ENCODE measurements at regions not wholly inside any gene's neighbourhood (a gene's known extent, or its start where the extent isn't known, plus 50 kb on each side); places are given as distances from the start of the nearest gene placed in this dataset.
"Not testable (repeated sequence)": the region's sequence is repeated elsewhere in the genome, so short reads cannot be mapped to it uniquely, and the experiment has no call there.

DNA sequence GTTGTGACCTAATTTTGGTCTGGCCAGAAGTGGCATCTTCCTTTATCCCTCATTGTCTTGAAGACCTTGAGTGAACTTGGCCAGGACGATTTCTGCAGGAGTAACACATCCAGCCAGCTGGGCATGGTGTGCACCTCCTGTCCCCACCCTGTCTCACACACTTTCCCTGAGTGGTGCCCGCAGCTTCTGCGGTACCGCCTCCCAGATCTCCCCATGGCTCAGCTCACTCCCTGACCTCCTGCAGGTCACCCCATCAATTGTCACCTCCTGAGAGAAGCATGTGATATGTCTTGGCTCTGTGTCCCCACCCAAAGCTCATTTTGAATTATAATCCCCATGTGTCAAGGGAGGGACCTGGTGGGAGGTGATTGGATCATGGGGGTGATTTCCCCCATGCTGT lies 50.2 kb upstream of the TP53I11 start:
- FAIRE-seq (no peak), DNase-seq (ENCODE audit: insufficient read length, low spot score) (no peak)
- TF ChIP-seq POU2F2 (IDR thresholded peaks at IDR 0.05; ENCODE audit: low read depth, low read length) = no peak
- TF ChIP-seq POLR2AphosphoS5 (IDR thresholded peaks at IDR 0.05; ENCODE audit: low read depth, low read length) = no peak
- no peak for TF ChIP-seq POLR2A (IDR thresholded peaks at IDR 0.05; ENCODE audit: low read depth, low read length)
- TF ChIP-seq TAF1 (IDR thresholded peaks at IDR 0.05; ENCODE audit: low read depth, low read length) = no peak
- TF ChIP-seq PAX5 (IDR thresholded peaks at IDR 0.05; ENCODE audit: insufficient read depth, low read length, severe bottlenecking) = no peak
- TF ChIP-seq SPI1 (IDR thresholded peaks at IDR 0.05; ENCODE audit: low read depth, low read length) = no peak

DNA sequence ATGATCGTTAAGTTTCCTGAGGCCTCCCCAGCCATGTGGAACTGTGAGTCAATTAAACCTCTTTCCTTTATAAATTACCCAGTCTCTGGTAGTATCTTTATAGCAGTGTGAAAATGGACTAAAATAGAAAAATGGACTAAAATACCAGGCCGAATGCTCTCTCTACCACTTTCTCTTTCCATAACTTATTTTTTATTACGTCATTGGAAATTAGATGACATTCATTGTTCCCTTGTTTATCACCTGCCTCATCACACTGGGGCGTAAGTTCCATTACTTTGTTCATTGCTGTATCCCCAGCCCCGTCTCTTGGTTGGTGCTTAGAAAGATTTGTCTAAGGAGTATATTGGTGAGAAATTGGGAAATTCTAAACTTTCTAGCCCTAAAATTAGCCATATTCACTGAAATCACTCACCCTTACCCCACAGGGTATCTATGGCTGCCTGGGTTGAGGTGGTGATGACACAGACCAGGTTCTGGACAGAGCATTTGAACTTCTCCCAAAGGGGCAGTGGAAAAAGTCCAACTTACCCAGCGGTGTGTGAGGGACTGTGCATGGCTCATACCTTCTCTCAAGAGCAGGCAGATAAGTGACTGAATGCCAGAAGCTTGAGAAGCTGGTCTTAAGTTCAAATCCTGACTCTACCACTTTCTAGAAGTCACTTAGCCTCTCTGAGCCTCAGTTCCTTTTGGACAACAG lies 50.9 kb upstream of the TP53I11 start:
- no peak for TF ChIP-seq SPI1 (IDR thresholded peaks at IDR 0.05; ENCODE audit: low read depth, low read length)
- DNase-seq (ENCODE audit: insufficient read length, low spot score) = no peak
- FAIRE-seq = no peak

DNA sequence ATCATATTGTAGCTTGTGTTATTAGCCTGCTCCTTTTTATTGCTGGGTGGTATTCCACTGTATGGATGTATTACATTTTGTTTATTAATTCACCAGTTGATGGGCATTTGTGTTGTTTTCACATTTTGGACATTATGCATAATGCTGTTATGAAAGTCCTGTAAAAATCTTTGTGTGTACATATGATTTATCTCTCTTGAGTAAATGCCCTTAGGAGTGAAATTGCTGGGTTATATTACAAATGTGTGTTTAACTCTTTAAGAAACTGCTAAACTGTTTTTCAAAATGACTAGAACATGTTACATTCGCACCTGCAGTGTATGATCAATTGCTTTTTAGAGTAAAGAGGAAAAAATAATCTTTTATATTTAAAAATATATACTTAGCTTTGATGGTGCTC lies 54.4 kb upstream of the TP53I11 start:
- no peak for DNase-seq (ENCODE audit: insufficient read length, low spot score)
- no peak for FAIRE-seq
- TF ChIP-seq TAF1 (IDR thresholded peaks at IDR 0.05; ENCODE audit: low read depth, low read length) (no peak), SPI1 (IDR thresholded peaks at IDR 0.05; ENCODE audit: low read depth, low read length) (no peak)

DNA sequence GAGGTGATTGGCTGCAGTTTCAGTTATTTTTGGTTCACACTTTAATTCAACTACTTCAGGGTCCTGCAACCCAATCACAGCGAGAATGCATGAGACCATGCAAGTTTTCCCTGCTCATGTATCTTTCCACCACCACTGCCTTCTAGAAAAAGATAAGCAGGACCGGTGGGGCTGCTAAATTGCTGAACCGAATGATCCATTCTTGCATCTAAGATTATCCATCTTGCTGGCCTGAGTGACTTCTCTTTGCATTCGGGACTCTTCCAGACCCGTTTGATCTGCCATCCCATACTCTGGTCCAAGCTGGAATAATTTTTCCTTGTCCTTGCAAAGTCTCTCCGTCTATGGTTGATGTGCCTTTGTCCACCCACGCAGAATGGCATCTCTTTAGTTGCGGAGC lies 56.3 kb upstream of the TP53I11 start:
- no peak for DNase-seq (ENCODE audit: insufficient read length, low spot score)
- TF ChIP-seq SPI1 (IDR thresholded peaks at IDR 0.05; ENCODE audit: low read depth, low read length) (no peak), TAF1 (IDR thresholded peaks at IDR 0.05; ENCODE audit: low read depth, low read length) (no peak), POLR2A (IDR thresholded peaks at IDR 0.05; ENCODE audit: low read depth, low read length) (no peak), PAX5 (IDR thresholded peaks at IDR 0.05; ENCODE audit: insufficient read depth, low read length, severe bottlenecking) (no peak), POLR2AphosphoS5 (IDR thresholded peaks at IDR 0.05; ENCODE audit: low read depth, low read length) (no peak), POU2F2 (IDR thresholded peaks at IDR 0.05; ENCODE audit: low read depth, low read length) (no peak)
- no peak for FAIRE-seq

DNA sequence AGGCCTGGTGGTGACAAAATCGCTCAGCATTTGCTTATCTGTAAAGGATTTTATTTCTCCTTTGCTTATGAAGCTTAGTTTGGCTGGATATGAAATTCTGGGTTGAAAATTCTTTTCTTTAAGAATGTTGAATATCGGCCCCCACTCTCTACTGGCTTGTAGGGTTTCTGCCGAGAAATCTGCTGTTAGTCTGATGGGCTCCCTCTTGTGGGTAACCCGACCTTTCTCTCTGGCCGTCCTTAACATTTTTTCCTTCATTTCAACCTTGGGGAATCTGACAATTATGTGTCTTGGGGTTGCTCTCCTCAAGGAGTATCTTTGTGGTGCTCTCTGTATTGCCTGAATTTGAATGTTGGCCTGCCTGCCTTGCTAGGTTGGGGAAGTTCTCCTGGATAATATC lies 65.3 kb upstream of the TP53I11 start:
- DNase-seq (ENCODE audit: insufficient read length, low spot score); FAIRE-seq: not testable (repeated sequence)

DNA sequence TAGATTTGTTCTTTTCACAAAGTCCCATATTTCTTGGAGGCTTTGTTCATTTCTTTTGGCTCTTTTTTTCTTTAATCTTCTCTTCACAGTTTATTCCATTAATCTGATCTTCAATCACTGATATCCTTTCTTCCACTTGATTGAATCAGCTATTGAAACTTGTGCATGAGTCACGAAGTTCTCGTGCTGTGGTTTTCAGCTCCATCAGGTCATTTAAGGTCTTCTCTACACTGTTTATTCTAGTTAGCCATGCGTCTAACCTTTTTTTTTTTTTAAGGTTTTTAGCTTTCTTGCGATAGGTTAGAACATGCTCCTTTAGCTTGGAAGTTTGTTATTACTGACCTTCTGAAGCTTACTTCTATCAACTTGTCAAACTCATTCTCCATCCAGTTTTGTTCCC lies 65.8 kb upstream of the TP53I11 start:
- DNase-seq (ENCODE audit: insufficient read length, low spot score); FAIRE-seq: not testable (repeated sequence)

DNA sequence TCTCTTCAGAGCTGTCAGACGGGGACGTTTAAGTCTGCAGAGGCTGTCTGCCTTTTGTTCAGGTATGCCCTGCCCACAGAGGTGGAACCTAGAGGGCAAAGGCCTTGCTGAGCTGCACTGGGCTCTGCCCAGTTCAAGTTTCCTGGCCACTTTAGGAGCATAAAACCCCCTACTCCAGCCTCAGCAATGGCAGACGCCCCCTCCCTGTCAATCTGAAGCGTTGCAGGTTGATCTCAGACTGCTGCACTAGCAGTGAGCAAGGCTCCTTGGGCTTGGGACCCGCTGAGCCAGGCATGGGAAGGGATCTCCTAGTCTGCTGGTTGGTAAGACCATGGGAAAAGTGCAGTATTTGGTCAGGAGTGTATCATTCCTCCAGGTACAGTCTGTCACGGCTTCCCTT lies 66.6 kb upstream of the TP53I11 start:
- no peak for FAIRE-seq

DNA sequence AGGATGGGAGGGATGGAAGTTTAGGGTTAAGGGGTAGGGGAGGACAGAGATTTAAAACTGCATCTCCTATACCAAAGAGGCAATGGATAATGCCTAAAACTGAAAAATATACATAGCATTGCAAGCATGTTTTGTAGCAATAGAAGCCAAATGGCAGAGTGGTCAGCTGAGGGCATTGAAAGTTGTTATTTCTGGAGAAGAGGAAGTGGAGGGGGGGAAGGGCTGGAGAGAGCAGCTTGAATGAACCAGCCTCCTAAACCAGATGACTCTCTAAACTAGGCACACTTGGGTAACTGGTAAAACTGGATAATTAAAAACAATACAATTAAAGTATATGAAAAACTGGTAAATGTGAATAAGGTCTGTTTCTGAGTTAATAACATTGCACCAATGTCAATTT lies 70.3 kb upstream of the TP53I11 start:
- no peak for DNase-seq (ENCODE audit: insufficient read length, low spot score)
- no peak for FAIRE-seq
- TF ChIP-seq TAF1 (IDR thresholded peaks at IDR 0.05; ENCODE audit: low read depth, low read length) (no peak), POU2F2 (IDR thresholded peaks at IDR 0.05; ENCODE audit: low read depth, low read length) (no peak), SPI1 (IDR thresholded peaks at IDR 0.05; ENCODE audit: low read depth, low read length) (no peak), PAX5 (IDR thresholded peaks at IDR 0.05; ENCODE audit: insufficient read depth, low read length, severe bottlenecking) (no peak), POLR2A (IDR thresholded peaks at IDR 0.05; ENCODE audit: low read depth, low read length) (no peak), POLR2AphosphoS5 (IDR thresholded peaks at IDR 0.05; ENCODE audit: low read depth, low read length) (no peak)

More for the DNA sequence above, 66.6 kb upstream of the TP53I11 start:
- TF ChIP-seq SPI1 (IDR thresholded peaks at IDR 0.05; ENCODE audit: low read depth, low read length) = no peak
- no peak for TF ChIP-seq TAF1 (IDR thresholded peaks at IDR 0.05; ENCODE audit: low read depth, low read length)
- TF ChIP-seq POLR2A (IDR thresholded peaks at IDR 0.05; ENCODE audit: low read depth, low read length) = no peak
- TF ChIP-seq POLR2AphosphoS5 (IDR thresholded peaks at IDR 0.05; ENCODE audit: low read depth, low read length) = no peak
- TF ChIP-seq PAX5 (IDR thresholded peaks at IDR 0.05; ENCODE audit: insufficient read depth, low read length, severe bottlenecking) = no peak
- TF ChIP-seq POU2F2 (IDR thresholded peaks at IDR 0.05; ENCODE audit: low read depth, low read length) = no peak
- DNase-seq (ENCODE audit: insufficient read length, low spot score) = no peak

DNA sequence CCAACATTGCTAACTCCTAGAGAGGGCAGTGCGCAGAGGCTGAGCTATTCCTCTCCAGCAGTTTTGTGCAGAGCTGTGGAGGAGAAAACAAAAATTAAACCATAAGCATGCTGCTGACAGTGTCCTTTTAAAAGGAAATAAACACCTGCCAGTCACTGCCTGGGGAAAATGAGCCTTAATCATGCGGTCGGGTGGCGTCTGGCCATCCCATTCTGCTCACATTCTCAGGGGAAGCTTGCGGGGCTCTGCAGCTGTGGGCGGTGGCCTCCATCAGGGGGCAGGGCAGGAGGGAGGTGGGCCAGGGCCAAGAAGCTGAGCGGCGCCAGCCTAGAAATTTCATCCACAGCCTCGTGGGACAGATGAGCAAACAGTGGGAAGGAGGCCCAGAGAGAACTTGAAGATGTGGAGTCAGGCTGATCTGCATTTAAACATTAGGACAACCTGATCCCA lies 71.0 kb upstream of the TP53I11 start:
- no peak for DNase-seq (ENCODE audit: insufficient read length, low spot score)
- TF ChIP-seq POLR2A (IDR thresholded peaks at IDR 0.05; ENCODE audit: low read depth, low read length) (no peak), POU2F2 (IDR thresholded peaks at IDR 0.05; ENCODE audit: low read depth, low read length) (no peak), PAX5 (IDR thresholded peaks at IDR 0.05; ENCODE audit: insufficient read depth, low read length, severe bottlenecking) (no peak), TAF1 (IDR thresholded peaks at IDR 0.05; ENCODE audit: low read depth, low read length) (no peak), POLR2AphosphoS5 (IDR thresholded peaks at IDR 0.05; ENCODE audit: low read depth, low read length) (no peak), SPI1 (IDR thresholded peaks at IDR 0.05; ENCODE audit: low read depth, low read length) (no peak)
- FAIRE-seq = no peak

DNA sequence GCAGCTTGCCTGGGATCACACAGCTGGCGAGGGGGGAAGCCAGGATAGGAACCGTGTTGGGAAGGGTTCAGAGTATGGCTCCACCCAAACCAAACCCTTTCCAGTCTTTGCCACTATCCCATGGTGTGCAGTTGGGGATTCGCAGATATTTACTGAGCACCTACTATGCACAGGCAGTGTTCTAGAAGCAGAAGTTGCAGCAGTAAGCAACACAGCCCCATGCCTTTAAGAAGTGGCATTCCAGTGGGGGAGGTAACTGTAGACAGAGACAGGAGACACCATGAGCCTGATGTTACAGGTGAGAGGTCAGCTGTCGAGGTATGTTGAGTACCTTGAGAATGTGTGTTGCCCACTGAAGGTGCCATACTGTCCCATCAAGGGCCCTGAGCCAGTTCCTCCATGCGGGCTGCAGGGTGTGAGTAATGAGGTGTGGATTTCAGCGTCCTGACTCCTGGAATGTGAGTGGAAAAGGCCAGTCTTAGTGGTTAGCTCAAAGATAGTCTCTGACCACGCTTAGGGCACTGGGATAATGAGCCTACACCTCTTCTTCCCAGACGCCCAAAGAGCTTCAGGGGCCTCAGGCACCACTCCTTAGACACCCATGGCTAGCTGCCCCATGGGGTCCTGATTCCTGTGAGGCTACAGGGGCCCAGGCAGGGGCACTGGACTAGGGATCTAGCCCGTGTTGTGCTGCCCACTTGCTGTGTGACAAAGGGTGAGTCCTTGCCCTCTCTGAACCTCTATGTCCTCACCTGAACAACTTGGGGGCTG lies 71.8 kb upstream of the TP53I11 start:
- no peak for DNase-seq (ENCODE audit: insufficient read length, low spot score)
- TF ChIP-seq PAX5 (IDR thresholded peaks at IDR 0.05; ENCODE audit: insufficient read depth, low read length, severe bottlenecking) = no peak
- TF ChIP-seq POLR2AphosphoS5 (IDR thresholded peaks at IDR 0.05; ENCODE audit: low read depth, low read length) = no peak
- TF ChIP-seq POU2F2 (IDR thresholded peaks at IDR 0.05; ENCODE audit: low read depth, low read length) = no peak
- no peak for TF ChIP-seq POLR2A (IDR thresholded peaks at IDR 0.05; ENCODE audit: low read depth, low read length)
- TF ChIP-seq SPI1 (IDR thresholded peaks at IDR 0.05; ENCODE audit: low read depth, low read length) = no peak
- no peak for TF ChIP-seq TAF1 (IDR thresholded peaks at IDR 0.05; ENCODE audit: low read depth, low read length)

More for the DNA sequence above, 71.8 kb upstream of the TP53I11 start:
- FAIRE-seq = no peak
